ENCODE measurements at regions not wholly inside any gene's neighbourhood (a gene's known extent, or its start where the extent isn't known, plus 50 kb on each side); places are given as distances from the start of the nearest gene placed in this dataset.

DNA sequence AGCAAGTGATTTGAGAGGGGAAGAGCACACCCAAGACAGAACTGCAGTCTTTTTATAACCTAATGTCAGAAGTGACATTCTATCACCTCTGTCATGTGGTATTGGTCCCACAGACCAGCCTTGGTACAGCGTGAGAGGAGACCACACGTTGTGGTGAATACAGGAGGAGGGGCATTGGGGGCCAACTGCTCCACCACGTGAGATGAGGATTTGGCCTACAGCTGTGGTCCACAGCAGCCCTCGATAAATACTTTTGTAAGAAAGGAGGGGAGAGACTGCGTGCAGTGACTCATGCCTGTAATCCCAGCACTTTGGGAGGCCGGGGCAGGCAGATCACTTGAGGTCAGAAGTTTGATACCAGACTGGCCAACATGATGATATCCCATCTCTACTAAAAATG lies 243.1 kb downstream of the FGFR2 start:
- POLR2A ChIA-PET, result no interaction called here
- CTCF ChIA-PET, result no interaction called here
- DNase-seq (ENCODE audit: extremely low spot score), result no peak
- TF ChIP-seq NFRKB (IDR thresholded peaks at IDR 0.05), result no peak

GRCh38 chr10:121356183-121356582 lies 242.1 kb downstream of the FGFR2 start:
- DNase-seq (ENCODE audit: extremely low spot score), result no peak
- TF ChIP-seq SP1 (IDR thresholded peaks at IDR 0.05) (no peak), ZNF384 (IDR thresholded peaks at IDR 0.05) (no peak), HDGF (IDR thresholded peaks at IDR 0.05; ENCODE audit: borderline replicate concordance) (no peak), SUZ12 (IDR thresholded peaks at IDR 0.05) (no peak), ELF4 (IDR thresholded peaks at IDR 0.05) (no peak), FOXA1 (IDR thresholded peaks at IDR 0.05) (no peak), BHLHE40 (IDR thresholded peaks at IDR 0.05; ENCODE audit: borderline replicate concordance) (no peak), PKNOX1 (IDR thresholded peaks at IDR 0.05) (no peak), FOXM1 (IDR thresholded peaks at IDR 0.05; ENCODE audit: borderline replicate concordance) (no peak), L3MBTL2 (conservative IDR thresholded peaks at IDR 0.05) (no peak), TARDBP (IDR thresholded peaks at IDR 0.05) (no peak)
- ChIA-PET CTCF (no interaction called here), POLR2A (no interaction called here)

DNA sequence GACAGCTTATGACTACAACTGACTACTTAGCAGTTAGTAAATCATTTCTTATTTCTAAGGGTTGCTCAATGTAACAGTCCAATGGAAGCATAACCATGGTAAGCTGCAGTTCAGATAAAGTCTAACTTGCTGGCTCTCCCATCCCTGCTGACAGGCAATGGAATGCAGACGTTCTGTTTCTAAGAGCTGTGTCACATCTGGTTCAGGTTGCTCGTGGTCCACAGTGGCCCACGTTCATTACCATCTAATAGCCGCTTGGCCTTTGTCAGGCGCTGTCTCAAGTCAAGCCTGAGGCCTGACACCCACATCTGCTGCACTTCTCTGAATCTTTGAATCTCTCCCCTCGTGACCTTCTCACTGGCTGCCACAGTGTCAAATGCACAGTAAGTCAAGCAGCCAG lies 240.8 kb downstream of the FGFR2 start:
- TF ChIP-seq ZNF384 (IDR thresholded peaks at IDR 0.05) (no peak), TARDBP (IDR thresholded peaks at IDR 0.05) (no peak), FOXM1 (IDR thresholded peaks at IDR 0.05; ENCODE audit: borderline replicate concordance) (no peak), L3MBTL2 (conservative IDR thresholded peaks at IDR 0.05) (no peak), ARNT (IDR thresholded peaks at IDR 0.05) (no peak), FOXK2 (IDR thresholded peaks at IDR 0.05) (no peak), LEF1 (IDR thresholded peaks at IDR 0.05; ENCODE audit: borderline replicate concordance) (no peak), HDGF (IDR thresholded peaks at IDR 0.05; ENCODE audit: borderline replicate concordance) (no peak), ELF4 (IDR thresholded peaks at IDR 0.05) (no peak), BHLHE40 (IDR thresholded peaks at IDR 0.05; ENCODE audit: borderline replicate concordance) (no peak), FOXA1 (IDR thresholded peaks at IDR 0.05) (no peak), SP1 (IDR thresholded peaks at IDR 0.05) (no peak), CTBP1 (IDR thresholded peaks at IDR 0.05; ENCODE audit: borderline replicate concordance) (no peak), NFRKB (IDR thresholded peaks at IDR 0.05) (no peak), PKNOX1 (IDR thresholded peaks at IDR 0.05) (no peak), SUZ12 (IDR thresholded peaks at IDR 0.05) (no peak)
- ChIA-PET CTCF (interaction anchor here (1.2 kb wide), 1 partner anchor 17 kb away, joined by 3 read pairs; no protein-coding TSS in a partner anchor), POLR2A (no interaction called here)
- DNase-seq (ENCODE audit: extremely low spot score), result no peak

DNA sequence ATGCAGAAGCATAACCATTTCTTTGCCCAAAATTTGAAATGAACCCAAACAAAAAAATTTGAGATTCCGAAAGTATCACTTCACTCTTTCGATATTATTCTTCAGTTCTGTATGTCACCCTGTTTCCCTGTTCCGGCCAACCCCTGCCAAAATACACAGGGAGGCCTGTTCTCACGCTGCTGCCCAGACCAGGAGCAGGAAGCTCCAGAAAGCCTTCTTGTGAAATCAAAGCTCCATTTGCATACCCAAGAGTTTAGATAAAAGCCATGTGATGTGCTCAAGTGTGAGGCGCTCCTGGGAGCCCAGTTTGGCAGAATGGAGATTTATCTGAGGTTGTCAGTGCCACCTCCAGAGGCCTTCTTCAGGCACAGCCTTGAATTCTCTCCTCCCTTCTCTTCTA lies 236.2 kb downstream of the FGFR2 start:
- POLR2A ChIA-PET, result no interaction called here
- no peak for DNase-seq (ENCODE audit: extremely low spot score)
- CTCF ChIA-PET, result no interaction called here
- TF ChIP-seq CTBP1 (IDR thresholded peaks at IDR 0.05; ENCODE audit: borderline replicate concordance), result no peak
- TF ChIP-seq L3MBTL2 (conservative IDR thresholded peaks at IDR 0.05), result no peak
- TF ChIP-seq SP1 (IDR thresholded peaks at IDR 0.05), result no peak
- TF ChIP-seq TARDBP (IDR thresholded peaks at IDR 0.05), result no peak
- TF ChIP-seq FOXM1 (IDR thresholded peaks at IDR 0.05; ENCODE audit: borderline replicate concordance), result no peak
- TF ChIP-seq ELF4 (IDR thresholded peaks at IDR 0.05), result no peak
- TF ChIP-seq SUZ12 (IDR thresholded peaks at IDR 0.05), result no peak
- TF ChIP-seq PKNOX1 (IDR thresholded peaks at IDR 0.05), result no peak
- TF ChIP-seq LEF1 (IDR thresholded peaks at IDR 0.05; ENCODE audit: borderline replicate concordance), result no peak
- TF ChIP-seq HDGF (IDR thresholded peaks at IDR 0.05; ENCODE audit: borderline replicate concordance), result no peak
- TF ChIP-seq ZNF384 (IDR thresholded peaks at IDR 0.05), result no peak
- TF ChIP-seq FOXA1 (IDR thresholded peaks at IDR 0.05), result no peak
- no peak for TF ChIP-seq FOXK2 (IDR thresholded peaks at IDR 0.05)
- TF ChIP-seq ARNT (IDR thresholded peaks at IDR 0.05), result no peak

- no peak for DNase-seq (ENCODE audit: extremely low spot score)
- ChIA-PET POLR2A (no interaction called here), CTCF (no interaction called here)
- TF ChIP-seq LEF1 (IDR thresholded peaks at IDR 0.05; ENCODE audit: borderline replicate concordance) (no peak), FOXA1 (IDR thresholded peaks at IDR 0.05) (no peak), FOXM1 (IDR thresholded peaks at IDR 0.05; ENCODE audit: borderline replicate concordance) (no peak), BHLHE40 (IDR thresholded peaks at IDR 0.05; ENCODE audit: borderline replicate concordance) (no peak), TARDBP (IDR thresholded peaks at IDR 0.05) (no peak), PKNOX1 (IDR thresholded peaks at IDR 0.05) (no peak), NFRKB (IDR thresholded peaks at IDR 0.05) (no peak), ARNT (IDR thresholded peaks at IDR 0.05) (no peak), SUZ12 (IDR thresholded peaks at IDR 0.05) (no peak), ZNF384 (IDR thresholded peaks at IDR 0.05) (no peak), FOXK2 (IDR thresholded peaks at IDR 0.05) (no peak), SP1 (IDR thresholded peaks at IDR 0.05) (no peak), HDGF (IDR thresholded peaks at IDR 0.05; ENCODE audit: borderline replicate concordance) (no peak), L3MBTL2 (conservative IDR thresholded peaks at IDR 0.05) (no peak)
Measured at GRCh38 chr10:121365566-121365965, 232.7 kb downstream of the FGFR2 start.

DNA sequence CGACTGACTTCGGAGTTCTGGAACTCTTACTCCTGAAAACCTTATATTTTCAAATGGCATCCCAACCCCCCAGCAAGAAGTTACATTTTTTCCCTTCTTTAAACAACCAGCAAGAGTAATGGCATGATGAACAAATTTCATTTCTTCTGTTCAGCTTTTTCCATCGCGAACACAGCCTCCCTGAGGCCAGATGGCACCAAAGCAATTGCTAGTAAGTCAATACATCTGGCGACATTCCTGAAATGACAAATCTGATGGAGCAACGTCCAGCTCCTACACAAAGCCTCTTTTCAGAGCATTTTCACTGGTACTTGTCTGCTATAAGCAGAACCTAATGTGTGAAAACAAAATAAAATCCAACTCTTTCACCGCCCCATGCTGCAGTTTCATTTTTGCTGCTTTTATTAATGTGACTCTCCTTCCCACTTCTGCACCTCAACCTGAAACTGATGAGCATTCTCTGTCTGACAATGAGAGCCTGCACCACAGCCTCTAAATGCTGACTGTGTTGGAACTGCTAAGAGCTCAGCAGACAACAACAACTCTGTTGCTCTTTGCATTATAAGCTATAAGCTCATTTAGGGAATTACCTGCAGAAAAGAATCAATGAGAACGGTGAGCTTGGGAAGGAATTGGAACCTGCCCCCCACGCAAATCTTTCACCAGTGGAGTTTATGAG lies 229.8 kb downstream of the FGFR2 start:
- TF ChIP-seq FOXM1 (IDR thresholded peaks at IDR 0.05; ENCODE audit: borderline replicate concordance), result no peak
- no peak for TF ChIP-seq L3MBTL2 (conservative IDR thresholded peaks at IDR 0.05)
- no peak for TF ChIP-seq FOXA1 (IDR thresholded peaks at IDR 0.05)
- TF ChIP-seq ARNT (IDR thresholded peaks at IDR 0.05), result no peak
- no peak for TF ChIP-seq ELF4 (IDR thresholded peaks at IDR 0.05)
- POLR2A ChIA-PET, result no interaction called here
- DNase-seq (ENCODE audit: extremely low spot score), result no peak
- CTCF ChIA-PET, result no interaction called here

Data from HEK293T (cell line).